BLaER1 (cell line): ENCODE measurements at regions not wholly inside any gene's neighbourhood (a gene's known extent, or its start where the extent isn't known, plus 50 kb on each side); places are given as distances from the start of the nearest gene placed in this dataset.
"Not testable (repeated sequence)": the region's sequence is repeated elsewhere in the genome, so short reads cannot be mapped to it uniquely, and the experiment has no call there.

Experiments used
- H3K27ac ChIP-seq: shearing (Covaris generic); formaldehyde crosslinking; 2 replicates; pipeline ENCODE4 v1.8.1; 2022
- H3K27me3 ChIP-seq: shearing (Covaris generic); formaldehyde crosslinking; 2 replicates; pipeline ENCODE4 v1.8.1; 2022
- H3K36me3 ChIP-seq: shearing (Covaris generic); formaldehyde crosslinking; 2 replicates; pipeline ENCODE4 v1.8.1; 2022
- H3K4me1 ChIP-seq: shearing (Covaris generic); formaldehyde crosslinking; 2 replicates; pipeline ENCODE4 v1.8.1; 2022
- H3K4me2 ChIP-seq: shearing (Covaris generic); formaldehyde crosslinking; 2 replicates; pipeline ENCODE4 v1.8.1; 2022
- H3K4me3 ChIP-seq: shearing (Covaris generic); formaldehyde crosslinking; 2 replicates; pipeline ENCODE4 v1.8.1; 2022
- H3K9ac ChIP-seq: shearing (Covaris generic); formaldehyde crosslinking; 2 replicates; pipeline ENCODE4 v1.8.1; 2022
- H3K9me3 ChIP-seq: shearing (Covaris generic); formaldehyde crosslinking; 2 replicates; pipeline ENCODE4 v1.8.1; 2022
- H4K20me1 ChIP-seq: shearing (Covaris generic); formaldehyde crosslinking; 2 replicates; pipeline ENCODE4 v1.8.1; 2022
- Cebpa-rat ChIP-seq: shearing (Covaris generic); IDR thresholded peaks from 2 replicates; pipeline ENCODE4 v1.8.1; 2022

- Histone ChIP-seq H4K20me1 (no peaks in the 10 kb centered on the region), H3K4me2 (no peak overlapping the region), H3K9ac (no peak overlapping the region), H3K27me3 (peaks cover 66% of the 10 kb centered on the region), H3K9me3 (no peaks in the 10 kb centered on the region), H3K36me3 (no peaks in the 10 kb centered on the region), H3K4me3 (no peak overlapping the region), H3K27ac (no peak overlapping the region), H3K4me1 (no peaks in the 10 kb centered on the region)
- no peak for TF ChIP-seq Cebpa-rat
Observed at GRCh38 chrX:143306991-143307937, 210.0 kb downstream of the SPANXN3 start.

- no peak for TF ChIP-seq Cebpa-rat
- Histone ChIP-seq H3K4me1 (no peaks in the 10 kb centered on the region), H3K36me3 (no peaks in the 10 kb centered on the region), H3K9ac (no peak overlapping the region), H3K4me3 (no peak overlapping the region), H4K20me1 (no peaks in the 10 kb centered on the region), H3K27ac (no peak overlapping the region), H3K27me3 (peaks cover 69% of the 10 kb centered on the region), H3K9me3 (no peaks in the 10 kb centered on the region), H3K4me2 (no peak overlapping the region)
Observed at GRCh38 chrX:143304518-143304917, 212.8 kb downstream of the SPANXN3 start.

- H3K27me3 ChIP-seq = peaks cover 67% of the 10 kb centered on the region
- no peaks in the 10 kb centered on the region for H4K20me1 ChIP-seq
- no peak overlapping the region for H3K4me2 ChIP-seq
- H3K36me3 ChIP-seq = no peaks in the 10 kb centered on the region
- H3K27ac ChIP-seq = no peak overlapping the region
- no peak overlapping the region for H3K4me3 ChIP-seq
- H3K9ac ChIP-seq = no peak overlapping the region
- H3K4me1 ChIP-seq = no peaks in the 10 kb centered on the region
- no peaks in the 10 kb centered on the region for H3K9me3 ChIP-seq
- no peak for TF ChIP-seq Cebpa-rat
Observed at GRCh38 chrX:143304025-143304424, 213.2 kb downstream of the SPANXN3 start.

- Histone ChIP-seq H3K9ac (no peak overlapping the region), H3K4me1 (no peaks in the 10 kb centered on the region), H3K4me2 (no peak overlapping the region), H3K36me3 (no peaks in the 10 kb centered on the region), H3K9me3 (peaks cover 5% of the 10 kb centered on the region; the same call in 1 of the 2 replicates), H3K27me3 (peaks cover 79% of the 10 kb centered on the region), H3K27ac (no peak overlapping the region), H3K4me3 (no peak overlapping the region), H4K20me1 (no peaks in the 10 kb centered on the region)
- TF ChIP-seq Cebpa-rat = no peak
Observed at GRCh38 chrX:143298663-143299241, 218.5 kb downstream of the SPANXN3 start.

GRCh38 chrX:143296521-143296920, 220.8 kb downstream of the SPANXN3 start:
- no peak overlapping the region for H3K4me3 ChIP-seq
- peaks cover 5% of the 10 kb centered on the region; the same call in 1 of the 2 replicates for H3K9me3 ChIP-seq
- H3K9ac ChIP-seq = no peak overlapping the region
- TF ChIP-seq Cebpa-rat = no peak
- H3K27ac ChIP-seq = no peak overlapping the region
- H3K36me3 ChIP-seq = no peaks in the 10 kb centered on the region
- peaks cover 65% of the 10 kb centered on the region for H3K27me3 ChIP-seq
- H3K4me1 ChIP-seq = no peaks in the 10 kb centered on the region
- no peaks in the 10 kb centered on the region for H4K20me1 ChIP-seq
- no peak overlapping the region for H3K4me2 ChIP-seq

- Histone ChIP-seq H3K27ac (no peak overlapping the region), H4K20me1 (peaks cover 7% of the 10 kb centered on the region; the same call in 1 of the 2 replicates), H3K9ac (no peak overlapping the region), H3K27me3 (peaks cover 62% of the 10 kb centered on the region), H3K4me2 (no peak overlapping the region), H3K36me3 (no peaks in the 10 kb centered on the region), H3K4me1 (no peaks in the 10 kb centered on the region), H3K9me3 (no peaks in the 10 kb centered on the region), H3K4me3 (no peak overlapping the region)
- no peak for TF ChIP-seq Cebpa-rat
Observed at GRCh38 chrX:143287236-143287635, 230.0 kb downstream of the SPANXN3 start.

- no peaks in the 10 kb centered on the region for H3K4me1 ChIP-seq
- no peaks in the 10 kb centered on the region for H3K9me3 ChIP-seq
- no peak overlapping the region for H3K9ac ChIP-seq
- no peak overlapping the region for H3K4me2 ChIP-seq
- TF ChIP-seq Cebpa-rat = no peak
- no peaks in the 10 kb centered on the region for H3K36me3 ChIP-seq
- H4K20me1 ChIP-seq = no peaks in the 10 kb centered on the region
- H3K27me3 ChIP-seq = peaks cover 83% of the 10 kb centered on the region
- H3K4me3 ChIP-seq = no peak overlapping the region
- no peak overlapping the region for H3K27ac ChIP-seq
Observed at GRCh38 chrX:143270317-143270716, 244.6 kb downstream of the SPANXN4 start.

- not testable (repeated sequence) for H4K20me1 ChIP-seq, H3K4me2 ChIP-seq, H3K27ac ChIP-seq, H3K9ac ChIP-seq, H3K36me3 ChIP-seq, H3K4me1 ChIP-seq, H3K9me3 ChIP-seq, H3K4me3 ChIP-seq
- H3K27me3 ChIP-seq = peaks cover 46% of the 10 kb centered on the region
Observed at GRCh38 chrX:143244593-143244992, 218.9 kb downstream of the SPANXN4 start.

- H3K27me3 ChIP-seq = peaks cover 41% of the 10 kb centered on the region
- H3K27ac ChIP-seq = no peak overlapping the region
- no peak for TF ChIP-seq Cebpa-rat
- H3K9me3 ChIP-seq = no peaks in the 10 kb centered on the region; the same call in 1 of the 2 replicates
- H3K9ac ChIP-seq = no peak overlapping the region
- H3K4me3 ChIP-seq = no peak overlapping the region
- H4K20me1 ChIP-seq = no peaks in the 10 kb centered on the region
- no peaks in the 10 kb centered on the region for H3K36me3 ChIP-seq
- H3K4me2 ChIP-seq = no peak overlapping the region
- no peaks in the 10 kb centered on the region for H3K4me1 ChIP-seq
Observed at GRCh38 chrX:143240658-143241057, 214.9 kb downstream of the SPANXN4 start.

- no peak for TF ChIP-seq Cebpa-rat
Observed at GRCh38 chrX:143231492-143231891, 205.8 kb downstream of the SPANXN4 start.

GRCh38 chrX:143228600-143228999, 202.9 kb downstream of the SPANXN4 start:
- not testable (repeated sequence) for H4K20me1 ChIP-seq, H3K9me3 ChIP-seq, H3K4me3 ChIP-seq, H3K4me1 ChIP-seq, H3K27ac ChIP-seq, H3K36me3 ChIP-seq, H3K9ac ChIP-seq, H3K4me2 ChIP-seq
- H3K27me3 ChIP-seq = peaks cover 50% of the 10 kb centered on the region

More at GRCh38 chrX:143231492-143231891, 205.8 kb downstream of the SPANXN4 start:
- H3K9ac ChIP-seq = no peak overlapping the region
- H4K20me1 ChIP-seq = no peaks in the 10 kb centered on the region
- H3K4me1 ChIP-seq = no peaks in the 10 kb centered on the region
- peaks cover 6% of the 10 kb centered on the region for H3K9me3 ChIP-seq
- H3K4me3 ChIP-seq = no peak overlapping the region
- H3K36me3 ChIP-seq = no peaks in the 10 kb centered on the region
- no peak overlapping the region for H3K4me2 ChIP-seq
- peaks cover 39% of the 10 kb centered on the region for H3K27me3 ChIP-seq
- H3K27ac ChIP-seq = no peak overlapping the region
